ENCODE measurements at regions not wholly inside any gene's neighbourhood (a gene's known extent, or its start where the extent isn't known, plus 50 kb on each side); places are given as distances from the start of the nearest gene placed in this dataset.
"Not testable (repeated sequence)": the region's sequence is repeated elsewhere in the genome, so short reads cannot be mapped to it uniquely, and the experiment has no call there.

DNA sequence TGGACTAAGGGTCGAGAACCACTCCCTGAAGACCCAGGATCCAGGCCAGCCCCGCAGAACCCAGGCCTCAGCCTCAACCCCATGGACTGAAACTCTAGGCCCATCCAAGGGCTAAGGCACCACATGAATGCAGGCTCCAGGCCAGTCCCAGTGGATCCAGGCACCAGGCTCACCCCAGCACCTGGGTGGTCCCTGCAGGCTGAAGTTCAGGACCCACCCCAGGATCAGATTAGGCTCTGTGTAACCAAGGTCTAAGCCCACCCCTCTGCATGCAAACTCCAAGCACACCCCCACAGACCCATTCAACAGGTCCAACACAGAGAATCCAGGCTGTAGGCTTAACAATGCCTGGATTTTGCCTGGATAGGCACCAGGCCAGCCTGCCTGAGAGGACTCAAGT lies 1876.2 kb downstream of the PCDH9 start:
- no peak overlapping the region for H3K56ac ChIP-seq (ENCODE audit: insufficient read length, low read depth, low read length)
- no peak overlapping the region for H3K23ac ChIP-seq (ENCODE audit: insufficient read length, low read depth, low read length)
- TF ChIP-seq, protein P1, sequence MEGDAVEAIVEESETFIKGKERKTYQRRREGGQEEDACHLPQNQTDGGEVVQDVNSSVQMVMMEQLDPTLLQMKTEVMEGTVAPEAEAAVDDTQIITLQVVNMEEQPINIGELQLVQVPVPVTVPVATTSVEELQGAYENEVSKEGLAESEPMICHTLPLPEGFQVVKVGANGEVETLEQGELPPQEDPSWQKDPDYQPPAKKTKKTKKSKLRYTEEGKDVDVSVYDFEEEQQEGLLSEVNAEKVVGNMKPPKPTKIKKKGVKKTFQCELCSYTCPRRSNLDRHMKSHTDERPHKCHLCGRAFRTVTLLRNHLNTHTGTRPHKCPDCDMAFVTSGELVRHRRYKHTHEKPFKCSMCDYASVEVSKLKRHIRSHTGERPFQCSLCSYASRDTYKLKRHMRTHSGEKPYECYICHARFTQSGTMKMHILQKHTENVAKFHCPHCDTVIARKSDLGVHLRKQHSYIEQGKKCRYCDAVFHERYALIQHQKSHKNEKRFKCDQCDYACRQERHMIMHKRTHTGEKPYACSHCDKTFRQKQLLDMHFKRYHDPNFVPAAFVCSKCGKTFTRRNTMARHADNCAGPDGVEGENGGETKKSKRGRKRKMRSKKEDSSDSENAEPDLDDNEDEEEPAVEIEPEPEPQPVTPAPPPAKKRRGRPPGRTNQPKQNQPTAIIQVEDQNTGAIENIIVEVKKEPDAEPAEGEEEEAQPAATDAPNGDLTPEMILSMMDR (conservative IDR thresholded peaks at IDR 0.05) = no peak
- no peaks in the 10 kb centered on the region for H3K4me1 ChIP-seq (ENCODE audit: insufficient read depth, low read length)
- H2BK20ac ChIP-seq (ENCODE audit: low read depth, low read length, poor library complexity, severe bottlenecking) = no peak overlapping the region
- no peak overlapping the region for H4K91ac ChIP-seq (ENCODE audit: insufficient read length, low read depth, low read length)
- Mint-ChIP-seq H3K36me3 (ENCODE audit: insufficient read depth in 1 of 3, low read depth in 3 of 3) (0 out of 7 replicates have a peak, but pooled peaks cover 0 to 2% (median 2%) of the 10 kb centered on the region in 3 experiments), H3K4me3 (no peak overlapping the region), H3K27me3 (ENCODE audit: low read depth) (no peaks in the 10 kb centered on the region; the same call in 1 of the 2 replicates), H3K27ac (no peak overlapping the region), H3K4me1 (no peaks in the 10 kb centered on the region), H3K9me3 (peaks cover 0 to 8% of the 10 kb centered on the region in 2 experiments; a peak in 3 of 5 replicates)
- H3K9ac ChIP-seq (ENCODE audit: extremely low read depth, insufficient read length, low read length) = no peak overlapping the region
- H3T11ph ChIP-seq (ENCODE audit: low read length) = no peak overlapping the region
- no peak overlapping the region for H2AK5ac ChIP-seq (ENCODE audit: insufficient read length, low read length)
- no peak overlapping the region for H3K4ac ChIP-seq (ENCODE audit: low read depth, low read length)
- DNase-seq = no peak
- no peaks in the 10 kb centered on the region for H4K20me1 ChIP-seq (ENCODE audit: control insufficient read depth, insufficient read depth, insufficient read length)
- H2BK15ac ChIP-seq (ENCODE audit: low read depth, low read length) = no peak overlapping the region
- H3K14ac ChIP-seq (ENCODE audit: insufficient read depth, low read length) = 0 out of 2 replicates have a peak overlapping the region, but pooled peaks have one; percentile 65
- no CpG with 5 or more reads among the region's 2 CpGs for WGBS (ENCODE audit: extremely low coverage, insufficient read length, low lambda C conversion rate)
- H3K27me3 ChIP-seq (ENCODE audit: insufficient read depth, low read length) = no peaks in the 10 kb centered on the region
- no peaks in the 10 kb centered on the region for H3K23me2 ChIP-seq (ENCODE audit: insufficient read length, low read depth, low read length, poor library complexity, severe bottlenecking)
- no peak overlapping the region for H4K8ac ChIP-seq (replicated peaks; ENCODE audit: insufficient read length, low read depth, low read length)
- no peaks in the 10 kb centered on the region for H3K79me1 ChIP-seq (ENCODE audit: insufficient read depth, low read depth, low read length, poor library complexity, severe bottlenecking)
- no peaks in the 10 kb centered on the region for H3K9me3 ChIP-seq (ENCODE audit: control insufficient read depth, low read depth, low read length)
- no peak overlapping the region for H3K4me2 ChIP-seq (ENCODE audit: insufficient read depth, insufficient read length, low read length)
- no peak overlapping the region for H3K27ac ChIP-seq (ENCODE audit: insufficient read length, low read depth, low read length)
- H3K18ac ChIP-seq (ENCODE audit: insufficient read length, low read depth, low read length) = no peak overlapping the region
- no peaks in the 10 kb centered on the region for H3K79me2 ChIP-seq (ENCODE audit: insufficient read depth, low read length)
- H2BK120ac ChIP-seq (ENCODE audit: low read depth, low read length, poor library complexity, severe bottlenecking) = no peak overlapping the region
- no peak overlapping the region for H2BK12ac ChIP-seq (ENCODE audit: insufficient read length, low read depth, low read length)
- no peak overlapping the region for H2BK5ac ChIP-seq (ENCODE audit: insufficient read length, low read length)
- no peak overlapping the region for H4K5ac ChIP-seq (ENCODE audit: insufficient read length, low read depth, low read length)
- H2AFZ ChIP-seq (ENCODE audit: low read length) = no peak overlapping the region

DNA sequence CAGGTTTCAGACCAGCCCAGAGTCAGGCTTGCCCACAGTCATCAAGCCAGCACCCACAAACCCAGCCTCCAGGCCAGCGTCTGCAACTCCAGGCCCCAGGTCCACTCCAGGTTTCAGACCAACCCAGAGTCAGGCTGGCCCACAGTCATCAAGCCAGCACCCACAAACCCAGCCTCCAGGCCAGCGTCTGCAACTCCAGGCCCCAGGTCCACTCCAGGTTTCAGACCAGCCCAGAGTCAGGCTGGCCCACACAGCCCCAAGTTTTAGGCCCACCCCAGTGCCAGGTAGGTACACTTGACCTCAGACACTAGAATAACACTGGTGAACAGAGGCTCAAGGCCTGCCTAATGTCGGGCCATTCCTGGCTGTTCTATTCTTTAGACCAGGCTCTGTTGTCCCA lies 1877.0 kb downstream of the PCDH9 start:
- not testable (repeated sequence) for H2BK5ac ChIP-seq (ENCODE audit: insufficient read length, low read length); H3K4me1 Mint-ChIP-seq; H3K23ac ChIP-seq (ENCODE audit: insufficient read length, low read depth, low read length); H3K4me2 ChIP-seq (ENCODE audit: insufficient read depth, insufficient read length, low read length); H3K27ac ChIP-seq (ENCODE audit: insufficient read length, low read depth, low read length); DNase-seq; H3K9me3 ChIP-seq (ENCODE audit: control insufficient read depth, low read depth, low read length); H2BK20ac ChIP-seq (ENCODE audit: low read depth, low read length, poor library complexity, severe bottlenecking); H3K9ac ChIP-seq (ENCODE audit: extremely low read depth, insufficient read length, low read length); H3K27me3 ChIP-seq (ENCODE audit: insufficient read depth, low read length); H3K18ac ChIP-seq (ENCODE audit: insufficient read length, low read depth, low read length); H3K9me3 Mint-ChIP-seq; H3K14ac ChIP-seq (ENCODE audit: insufficient read depth, low read length); H3T11ph ChIP-seq (ENCODE audit: low read length); H4K5ac ChIP-seq (ENCODE audit: insufficient read length, low read depth, low read length); H4K8ac ChIP-seq (replicated peaks; ENCODE audit: insufficient read length, low read depth, low read length); H3K27me3 Mint-ChIP-seq (ENCODE audit: low read depth); H3K4ac ChIP-seq (ENCODE audit: low read depth, low read length); H2BK15ac ChIP-seq (ENCODE audit: low read depth, low read length); H3K79me1 ChIP-seq (ENCODE audit: insufficient read depth, low read depth, low read length, poor library complexity, severe bottlenecking); H4K20me1 ChIP-seq (ENCODE audit: control insufficient read depth, insufficient read depth, insufficient read length); H2AK5ac ChIP-seq (ENCODE audit: insufficient read length, low read length); H4K91ac ChIP-seq (ENCODE audit: insufficient read length, low read depth, low read length); H3K4me1 ChIP-seq (ENCODE audit: insufficient read depth, low read length); H3K4me3 Mint-ChIP-seq; H2BK120ac ChIP-seq (ENCODE audit: low read depth, low read length, poor library complexity, severe bottlenecking); H3K56ac ChIP-seq (ENCODE audit: insufficient read length, low read depth, low read length); H3K79me2 ChIP-seq (ENCODE audit: insufficient read depth, low read length); H2AFZ ChIP-seq (ENCODE audit: low read length); H3K23me2 ChIP-seq (ENCODE audit: insufficient read length, low read depth, low read length, poor library complexity, severe bottlenecking); H2BK12ac ChIP-seq (ENCODE audit: insufficient read length, low read depth, low read length); H3K36me3 Mint-ChIP-seq (ENCODE audit: insufficient read depth in 1 of 3, low read depth in 3 of 3)
- H3K27ac Mint-ChIP-seq = peak overlapping the region in 1 of 3 experiments; percentile 91; a peak in 1 of 7 replicates
- no CpG with 5 or more reads among the region's 3 CpGs for WGBS (ENCODE audit: extremely low coverage, insufficient read length, low lambda C conversion rate)
